ENCODE measurements at regions not wholly inside any gene's neighbourhood (a gene's known extent, or its start where the extent isn't known, plus 50 kb on each side); places are given as distances from the start of the nearest gene placed in this dataset.

DNA sequence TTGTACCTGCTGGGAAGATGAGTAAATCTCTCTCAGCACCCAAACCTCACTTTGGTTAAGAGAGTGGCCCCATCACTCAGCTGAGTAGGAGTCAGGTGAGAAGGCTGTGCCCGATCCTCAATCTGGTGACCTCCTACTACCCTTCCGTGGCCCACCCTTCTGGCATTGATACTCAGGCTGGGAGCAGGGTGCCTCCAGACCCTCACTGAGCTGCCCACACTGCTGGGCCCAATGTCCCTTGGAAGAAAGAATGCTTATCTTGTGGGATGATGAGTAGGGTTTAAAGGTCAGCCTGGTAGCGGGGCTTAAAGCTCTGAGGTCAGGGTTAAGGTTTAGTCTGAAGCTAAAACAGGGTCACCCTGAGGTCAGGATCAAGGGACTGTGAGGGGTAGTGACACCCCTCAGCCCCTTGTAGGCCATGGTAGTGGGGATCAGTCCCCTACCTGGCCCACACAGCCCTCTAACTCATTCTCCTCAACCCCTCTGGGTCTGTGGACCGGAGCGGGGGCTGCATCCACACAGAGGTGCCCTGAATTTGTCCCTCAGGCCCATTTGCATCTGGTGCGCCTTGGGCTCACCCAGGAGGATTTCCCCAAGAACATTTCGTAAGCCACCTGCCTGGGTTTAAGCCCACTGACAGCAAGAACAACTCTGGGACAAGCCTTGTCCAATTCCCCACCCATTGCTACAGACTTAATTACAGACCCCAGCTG, 123.8 kb downstream of the CYP26B1 start (continued):
- TF ChIP-seq ADNP (CRISPR knock-in tag; IDR thresholded peaks at IDR 0.05): no peak
- TF ChIP-seq ZNF124 (CRISPR knock-in tag; IDR thresholded peaks at IDR 0.05): no peak
- TF ChIP-seq E2F5 (CRISPR knock-in tag; conservative IDR thresholded peaks at IDR 0.05): no peak
- TF ChIP-seq KLF6 (CRISPR knock-in tag; IDR thresholded peaks at IDR 0.05): no peak
- TF ChIP-seq HHEX (CRISPR knock-in tag; IDR thresholded peaks at IDR 0.05): no peak
- no peak for TF ChIP-seq ZNF598 (CRISPR knock-in tag; IDR thresholded peaks at IDR 0.05; ENCODE audit: borderline replicate concordance)
- no peak for TF ChIP-seq ZNF687 (CRISPR knock-in tag; IDR thresholded peaks at IDR 0.05)
- no peak for TF ChIP-seq JARID2 (CRISPR knock-in tag; IDR thresholded peaks at IDR 0.05; ENCODE audit: insufficient replicate concordance)
- TF ChIP-seq, protein P1, sequence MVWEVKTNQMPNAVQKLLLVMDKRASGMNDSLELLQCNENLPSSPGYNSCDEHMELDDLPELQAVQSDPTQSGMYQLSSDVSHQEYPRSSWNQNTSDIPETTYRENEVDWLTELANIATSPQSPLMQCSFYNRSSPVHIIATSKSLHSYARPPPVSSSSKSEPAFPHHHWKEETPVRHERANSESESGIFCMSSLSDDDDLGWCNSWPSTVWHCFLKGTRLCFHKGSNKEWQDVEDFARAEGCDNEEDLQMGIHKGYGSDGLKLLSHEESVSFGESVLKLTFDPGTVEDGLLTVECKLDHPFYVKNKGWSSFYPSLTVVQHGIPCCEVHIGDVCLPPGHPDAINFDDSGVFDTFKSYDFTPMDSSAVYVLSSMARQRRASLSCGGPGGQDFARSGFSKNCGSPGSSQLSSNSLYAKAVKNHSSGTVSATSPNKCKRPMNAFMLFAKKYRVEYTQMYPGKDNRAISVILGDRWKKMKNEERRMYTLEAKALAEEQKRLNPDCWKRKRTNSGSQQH (CRISPR knock-in tag; IDR thresholded peaks at IDR 0.05; ENCODE audit: low read depth): no peak
- no peak for TF ChIP-seq PRPF4 (IDR thresholded peaks at IDR 0.05; ENCODE audit: low read depth, low read length, poor library complexity, severe bottlenecking)
- no peak for TF ChIP-seq HNF4G (IDR thresholded peaks at IDR 0.05; ENCODE audit: borderline replicate concordance, low read depth, low read length)
- TF ChIP-seq HNF4G (CRISPR knock-in tag; IDR thresholded peaks at IDR 0.05; ENCODE audit: borderline replicate concordance, low read depth): no peak
- TF ChIP-seq AKAP8 (CRISPR knock-in tag; IDR thresholded peaks at IDR 0.05): no peak
- TF ChIP-seq ZBTB37 (CRISPR knock-in tag; IDR thresholded peaks at IDR 0.05): no peak
- TF ChIP-seq, protein P2, sequence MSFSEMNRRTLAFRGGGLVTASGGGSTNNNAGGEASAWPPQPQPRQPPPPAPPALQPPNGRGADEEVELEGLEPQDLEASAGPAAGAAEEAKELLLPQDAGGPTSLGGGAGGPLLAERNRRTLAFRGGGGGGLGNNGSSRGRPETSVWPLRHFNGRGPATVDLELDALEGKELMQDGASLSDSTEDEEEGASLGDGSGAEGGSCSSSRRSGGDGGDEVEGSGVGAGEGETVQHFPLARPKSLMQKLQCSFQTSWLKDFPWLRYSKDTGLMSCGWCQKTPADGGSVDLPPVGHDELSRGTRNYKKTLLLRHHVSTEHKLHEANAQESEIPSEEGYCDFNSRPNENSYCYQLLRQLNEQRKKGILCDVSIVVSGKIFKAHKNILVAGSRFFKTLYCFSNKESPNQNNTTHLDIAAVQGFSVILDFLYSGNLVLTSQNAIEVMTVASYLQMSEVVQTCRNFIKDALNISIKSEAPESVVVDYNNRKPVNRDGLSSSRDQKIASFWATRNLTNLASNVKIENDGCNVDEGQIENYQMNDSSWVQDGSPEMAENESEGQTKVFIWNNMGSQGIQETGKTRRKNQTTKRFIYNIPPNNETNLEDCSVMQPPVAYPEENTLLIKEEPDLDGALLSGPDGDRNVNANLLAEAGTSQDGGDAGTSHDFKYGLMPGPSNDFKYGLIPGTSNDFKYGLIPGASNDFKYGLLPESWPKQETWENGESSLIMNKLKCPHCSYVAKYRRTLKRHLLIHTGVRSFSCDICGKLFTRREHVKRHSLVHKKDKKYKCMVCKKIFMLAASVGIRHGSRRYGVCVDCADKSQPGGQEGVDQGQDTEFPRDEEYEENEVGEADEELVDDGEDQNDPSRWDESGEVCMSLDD (CRISPR knock-in tag; IDR thresholded peaks at IDR 0.05; ENCODE audit: borderline replicate concordance): no peak

Measured in HepG2 (cell line).